GM19240 (cell line): ENCODE measurements at regions not wholly inside any gene's neighbourhood (a gene's known extent, or its start where the extent isn't known, plus 50 kb on each side); places are given as distances from the start of the nearest gene placed in this dataset.

Source experiments
- DNase-seq: peaks from one replicate; pipeline ENCODE4 v3.0.0; 2011; ENCODE audit warnings: low spot score; ENCODE audit not compliant: insufficient read length

- no peak for DNase-seq
Measured at GRCh38 chr3:164278550-164278949, 799.7 kb downstream of the SI start.

DNA sequence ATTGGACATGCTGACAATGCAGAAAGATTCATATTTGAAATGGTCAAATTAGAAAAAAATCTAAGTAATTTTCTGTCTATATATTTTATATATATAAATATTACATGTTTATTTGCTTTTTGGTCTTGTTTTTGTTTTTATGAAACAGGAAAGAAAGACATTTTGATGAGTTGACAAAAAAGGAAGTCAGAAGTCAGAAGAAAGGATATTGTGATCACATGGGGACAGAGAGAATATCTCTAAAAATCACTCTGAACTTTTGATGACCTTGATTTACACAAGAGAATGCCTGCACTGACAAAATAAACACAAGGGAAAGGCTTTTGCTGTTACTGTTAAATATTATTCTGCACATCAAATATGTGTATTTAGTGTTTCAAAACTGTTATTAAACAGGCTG is 811.2 kb downstream of the SI start:
- no peak for DNase-seq

DNA sequence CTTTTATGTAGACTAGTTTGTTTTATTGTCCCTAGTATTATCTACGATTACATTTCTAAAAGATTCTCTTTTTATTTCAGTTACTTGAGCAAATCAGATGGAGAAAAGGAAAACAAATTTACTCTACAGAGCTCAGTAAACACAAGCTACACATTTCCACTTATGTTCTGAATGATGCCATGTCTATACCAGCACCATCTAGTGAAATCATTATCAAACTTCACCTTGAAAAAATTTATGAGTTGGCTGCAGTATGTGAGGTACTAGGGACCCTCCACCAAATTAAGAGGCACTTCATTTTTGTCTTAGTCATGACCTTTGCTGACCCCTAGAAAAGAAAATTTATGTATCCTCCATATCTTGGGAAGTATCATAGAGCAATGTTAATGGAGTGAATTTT is 827.4 kb downstream of the SI start:
- no peak for DNase-seq

DNA sequence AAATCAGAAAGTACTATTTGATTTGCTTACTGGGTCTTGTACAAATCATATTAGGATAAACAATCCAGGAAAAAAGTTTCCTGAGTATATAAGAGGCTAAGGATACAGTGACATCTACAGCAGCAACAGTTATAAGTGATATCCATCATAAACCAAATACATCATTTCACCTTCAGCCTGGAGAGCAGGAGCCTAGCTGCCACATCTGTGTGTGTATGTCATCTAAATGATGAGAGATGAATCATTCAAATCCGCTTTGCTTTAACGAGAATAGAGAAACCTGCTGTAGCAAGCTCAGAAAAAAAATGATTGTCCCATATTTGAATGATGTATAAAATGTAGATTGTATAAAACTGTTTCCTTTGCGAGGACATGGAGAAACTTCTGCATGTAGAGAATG is 841.4 kb downstream of the SI start:
- no peak for DNase-seq

DNA sequence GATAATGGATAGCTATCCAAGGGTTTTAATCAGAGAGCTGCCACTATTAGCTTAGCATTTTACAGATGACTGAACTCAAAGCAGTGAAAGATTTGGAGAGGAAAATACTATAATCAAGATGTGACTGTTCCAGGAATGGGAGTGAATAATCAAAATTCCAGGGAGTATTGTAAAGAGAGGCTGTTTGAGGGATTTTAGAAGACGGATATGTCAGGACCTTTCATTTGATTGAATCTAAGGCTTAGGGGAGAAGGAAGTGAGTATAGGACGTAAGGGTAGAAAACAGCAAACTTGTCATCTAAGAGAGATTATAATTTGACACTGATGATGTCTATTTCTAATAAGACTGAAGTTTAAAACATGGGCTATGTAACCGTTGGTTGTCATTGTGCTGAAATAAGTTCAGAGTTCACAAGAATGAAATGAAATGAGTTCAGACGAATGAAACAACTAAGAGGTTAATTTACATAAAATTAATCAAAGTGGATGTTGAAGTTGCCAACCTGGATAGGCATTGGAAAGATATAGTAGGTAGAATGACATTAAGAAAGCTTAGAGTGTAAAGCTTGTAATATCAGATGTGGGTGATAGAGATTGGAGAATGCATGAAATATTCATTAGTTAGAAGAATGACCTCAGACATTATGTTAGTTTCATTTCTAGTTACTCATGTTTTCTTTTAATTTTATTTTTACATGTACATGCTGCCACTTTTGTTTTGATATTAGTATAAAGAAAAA is 842.8 kb downstream of the SI start:
- no peak for DNase-seq

DNA sequence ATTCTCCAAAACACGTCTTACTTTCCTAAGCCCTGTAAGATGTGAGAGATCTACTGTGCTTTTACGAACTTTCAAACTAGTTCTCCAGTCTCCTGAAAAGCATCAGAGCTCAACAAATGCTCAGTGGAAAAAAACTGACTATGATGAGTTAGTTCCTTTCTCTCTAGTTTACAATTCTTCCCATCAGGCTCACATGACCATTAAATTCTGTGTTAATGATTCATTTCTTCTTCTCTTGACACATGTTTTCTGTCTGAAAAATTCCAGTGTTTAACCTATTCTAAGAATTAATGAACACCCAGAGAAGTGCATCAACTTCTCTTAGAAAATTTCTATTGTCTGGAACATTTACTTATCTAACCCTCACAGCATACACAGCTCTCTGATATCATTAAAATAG is 844.3 kb downstream of the SI start:
- no peak for DNase-seq

DNA sequence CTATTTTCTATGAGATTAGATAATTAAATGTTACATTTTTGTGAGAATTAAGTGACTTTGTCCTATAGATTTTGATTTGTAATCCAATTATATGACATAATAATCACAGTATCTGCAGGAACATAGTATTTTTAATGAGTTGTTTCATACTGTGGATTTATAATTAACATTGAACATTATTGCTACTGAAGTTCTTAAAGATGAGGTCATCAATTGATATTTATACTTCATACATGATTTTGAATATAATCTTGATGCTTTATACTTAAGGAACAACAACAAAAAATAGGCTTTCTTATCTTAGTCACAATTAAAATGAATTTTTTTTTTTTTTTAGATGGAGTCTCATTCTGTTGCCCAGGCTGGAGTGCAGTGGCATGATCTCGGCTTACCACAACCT is 846.6 kb downstream of the SI start:
- DNase-seq: no peak

GRCh38 chr3:164230385-164231094 is 847.8 kb downstream of the SI start:
- DNase-seq: no peak

GRCh38 chr3:164224126-164224525 is 854.2 kb downstream of the SI start:
- DNase-seq: no peak

GRCh38 chr3:164222197-164222596 is 856.1 kb downstream of the SI start:
- DNase-seq: no peak

DNA sequence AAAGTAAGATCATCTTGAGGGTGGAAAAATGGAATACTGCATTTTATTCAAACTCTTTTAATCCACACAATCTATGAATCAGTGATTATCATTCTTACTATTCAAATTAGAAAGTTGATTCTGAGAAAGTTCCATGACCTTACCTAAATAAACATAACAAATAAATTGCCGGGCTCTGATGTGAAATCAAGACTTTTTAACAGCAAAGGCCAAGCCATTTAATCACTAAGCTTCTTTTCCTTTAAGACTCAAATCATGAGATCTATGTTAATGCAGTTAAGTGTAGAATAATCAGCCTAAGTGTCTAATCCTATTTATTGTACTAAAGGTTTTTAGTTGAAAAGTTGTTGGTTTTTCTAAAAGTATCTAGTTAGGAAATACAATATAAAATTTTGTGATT is 857.0 kb downstream of the SI start:
- DNase-seq: no peak

DNA sequence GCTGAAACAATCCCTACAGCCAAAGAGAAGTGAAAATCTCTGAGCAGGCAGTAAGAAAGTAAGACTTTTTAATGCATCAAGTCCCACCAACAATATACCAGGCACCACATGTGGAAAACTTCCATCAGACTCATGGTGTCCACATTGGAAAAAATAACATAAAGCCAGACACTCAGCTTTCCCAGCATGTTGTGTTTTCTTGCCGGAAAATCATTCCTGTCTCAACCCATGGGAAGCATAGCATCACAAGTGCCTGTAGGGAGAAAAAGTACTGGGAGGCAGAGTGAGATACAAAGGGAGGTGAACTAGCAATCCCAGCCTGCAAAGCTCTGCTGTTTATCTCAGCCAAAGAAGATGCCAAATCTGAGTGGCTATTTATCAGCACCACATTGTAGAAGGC is 868.9 kb downstream of the SI start:
- no peak for DNase-seq

GRCh38 chr3:164208821-164209220 is 869.5 kb downstream of the SI start:
- DNase-seq: no peak

- no peak for DNase-seq
Measured at GRCh38 chr3:164208048-164208447, 870.2 kb downstream of the SI start.

DNA sequence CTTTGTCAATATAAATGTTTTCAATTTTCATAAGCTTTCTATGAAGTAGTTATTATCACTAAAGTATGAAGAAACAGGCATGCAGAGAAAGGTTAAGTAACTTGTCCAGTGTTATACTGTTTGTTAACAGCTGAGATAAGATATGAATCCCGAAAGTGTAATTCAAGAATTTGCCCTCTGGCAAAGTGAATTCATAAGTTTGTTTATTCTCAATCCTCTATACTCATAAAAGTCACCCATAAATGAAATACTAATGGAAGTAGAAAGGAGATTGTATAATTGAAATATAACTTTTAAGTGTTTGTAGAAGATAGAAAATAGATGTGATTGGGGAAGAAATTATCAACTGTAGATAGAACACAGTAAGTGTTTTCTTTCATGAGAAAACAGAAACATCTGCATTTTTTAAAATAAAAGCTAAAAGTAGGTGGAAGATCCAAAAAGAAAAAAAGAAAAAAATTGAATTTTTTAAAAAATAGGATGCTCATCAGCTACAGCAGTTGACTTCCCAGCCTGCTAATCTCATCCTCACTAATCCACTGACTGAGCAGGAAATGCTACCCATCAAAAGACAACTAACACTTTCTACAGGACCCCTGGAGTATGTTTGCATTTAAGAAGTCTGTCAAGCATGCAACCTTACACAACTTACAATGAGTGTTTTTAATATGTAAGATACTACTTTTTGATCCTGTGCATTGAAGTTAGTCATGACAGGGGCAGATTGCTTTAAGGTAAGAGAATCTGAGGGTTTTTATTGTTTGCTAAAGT is 878.1 kb downstream of the SI start:
- no peak for DNase-seq

GRCh38 chr3:164196477-164196876 is 881.8 kb downstream of the SI start:
- no peak for DNase-seq

- DNase-seq: no peak
Measured at GRCh38 chr3:164194842-164195241, 883.5 kb downstream of the SI start.

DNA sequence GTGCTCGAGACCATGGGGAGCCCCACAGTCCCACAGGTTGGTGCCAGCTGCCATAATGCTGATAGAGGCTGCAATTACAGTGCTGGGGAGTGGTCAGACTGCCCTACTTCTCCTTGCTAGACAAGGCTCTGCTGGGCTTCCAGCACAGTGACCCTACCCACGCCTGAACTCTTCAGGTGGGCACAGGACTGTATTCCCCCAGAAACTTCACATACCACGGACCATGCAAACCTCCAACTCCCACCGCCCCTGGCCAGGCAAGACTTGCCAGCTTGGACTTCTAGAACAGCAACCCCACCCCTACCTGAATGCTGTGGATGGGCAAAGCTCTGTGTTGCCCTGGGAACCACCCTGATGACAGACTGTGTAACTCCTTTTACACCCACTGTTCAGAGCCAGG is 885.3 kb downstream of the SI start:
- DNase-seq: no peak

- DNase-seq: no peak
Measured at GRCh38 chr3:164190566-164190965, 887.7 kb downstream of the SI start.

DNA sequence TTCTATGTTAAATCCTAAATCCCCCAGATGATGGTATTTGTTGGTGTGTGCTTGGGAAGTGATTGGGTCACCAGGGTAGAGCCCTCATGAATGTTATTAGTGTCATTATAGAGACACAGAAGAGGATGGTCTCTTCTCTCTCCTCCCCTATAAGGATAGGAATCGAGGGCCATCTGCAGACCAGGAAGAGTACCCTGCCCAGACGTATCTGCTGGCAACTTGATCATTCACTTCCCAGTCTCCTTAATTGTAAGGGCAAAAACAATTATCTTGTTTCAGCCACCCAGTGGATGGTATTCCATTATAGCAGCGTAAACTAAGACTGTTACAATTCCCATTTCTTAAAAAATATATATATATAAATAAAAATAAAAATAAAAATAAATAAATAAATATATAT is 892.2 kb downstream of the SI start:
- DNase-seq: no peak

DNA sequence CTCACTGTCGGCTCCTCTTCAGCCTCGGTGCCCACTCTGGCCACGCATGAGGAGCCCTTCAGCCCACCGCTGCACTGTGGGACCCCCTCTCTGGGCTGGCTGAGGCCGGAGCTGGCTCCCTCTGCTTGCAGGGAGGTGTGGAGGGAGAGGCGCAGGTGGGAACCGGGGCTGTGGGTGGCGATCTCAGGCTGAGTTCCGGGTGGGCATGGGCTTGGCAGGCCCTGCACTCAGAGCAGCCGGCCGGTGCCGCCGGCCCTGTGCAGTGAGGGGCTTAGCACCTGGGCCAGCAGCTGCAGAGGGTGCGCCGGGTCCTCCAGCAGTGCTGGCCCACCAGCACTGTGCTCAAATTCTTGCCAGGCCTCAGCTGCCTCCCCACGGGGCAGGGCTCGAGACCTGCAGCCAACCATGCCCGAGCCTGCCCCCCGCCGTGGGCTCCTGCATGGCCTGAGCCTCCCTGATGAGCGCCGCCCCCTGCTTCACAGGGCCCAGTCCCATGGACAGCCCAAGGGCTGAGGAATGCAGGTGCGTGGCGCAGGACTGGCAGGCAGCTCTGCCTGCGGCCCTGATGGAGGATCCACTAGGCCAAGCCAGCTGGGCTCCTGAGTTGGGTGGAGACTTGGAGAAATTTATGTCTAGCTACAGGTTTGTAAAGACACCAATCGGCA is 899.1 kb downstream of the SI start:
- no peak for DNase-seq

DNA sequence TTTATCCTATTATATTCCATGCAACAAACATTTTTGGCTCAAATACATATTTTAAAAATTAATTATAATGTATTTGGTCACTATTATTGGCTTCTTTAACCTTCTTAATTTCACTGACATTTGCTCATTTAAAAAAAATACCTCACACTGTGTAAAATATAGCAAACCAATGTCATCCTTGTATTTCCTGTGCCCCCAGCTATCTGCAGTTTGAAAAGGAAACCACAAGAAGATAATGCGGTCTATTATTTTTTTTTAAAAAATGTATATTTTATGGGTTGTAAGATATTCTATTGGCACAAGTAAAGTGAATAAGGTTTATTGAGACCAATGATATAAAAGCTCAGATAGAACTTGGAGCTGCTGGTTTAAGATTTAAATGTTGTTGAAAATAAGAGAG is 904.2 kb downstream of the SI start:
- no peak for DNase-seq
